GM12874 (cell line): ENCODE measurements at regions not wholly inside any gene's neighbourhood (a gene's known extent, or its start where the extent isn't known, plus 50 kb on each side); places are given as distances from the start of the nearest gene placed in this dataset.

Experiments
- TF ChIP-seq, protein P1 (sequence below): IDR thresholded peaks from 2 replicates; pipeline ENCODE4 v1.5.1; 2011; ENCODE audit warnings: low read depth, mild to moderate bottlenecking, control low read depth, low read length, moderate library complexity; ENCODE audit not compliant: insufficient read depth

DNA sequence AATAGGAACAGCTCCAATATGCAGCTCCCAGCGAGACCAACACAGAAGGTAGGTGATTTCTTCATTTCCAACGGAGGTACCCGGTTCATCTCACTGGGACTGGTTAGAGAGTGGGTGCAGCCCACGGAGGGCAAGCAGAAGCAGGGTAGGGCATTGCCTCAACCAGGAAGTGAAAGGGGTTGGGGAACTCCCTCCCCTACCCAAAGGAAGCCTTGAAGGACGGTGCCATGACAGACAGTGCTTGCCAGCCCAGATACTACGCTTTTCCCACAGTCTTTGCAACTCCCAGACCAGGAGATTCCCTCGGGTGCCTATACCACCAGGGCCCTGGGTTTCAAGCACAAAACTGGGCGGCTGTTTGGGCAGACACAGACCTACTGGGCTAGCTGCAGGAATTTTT, 576.9 kb upstream of the NECTIN3 start:
- TF ChIP-seq, protein P1, sequence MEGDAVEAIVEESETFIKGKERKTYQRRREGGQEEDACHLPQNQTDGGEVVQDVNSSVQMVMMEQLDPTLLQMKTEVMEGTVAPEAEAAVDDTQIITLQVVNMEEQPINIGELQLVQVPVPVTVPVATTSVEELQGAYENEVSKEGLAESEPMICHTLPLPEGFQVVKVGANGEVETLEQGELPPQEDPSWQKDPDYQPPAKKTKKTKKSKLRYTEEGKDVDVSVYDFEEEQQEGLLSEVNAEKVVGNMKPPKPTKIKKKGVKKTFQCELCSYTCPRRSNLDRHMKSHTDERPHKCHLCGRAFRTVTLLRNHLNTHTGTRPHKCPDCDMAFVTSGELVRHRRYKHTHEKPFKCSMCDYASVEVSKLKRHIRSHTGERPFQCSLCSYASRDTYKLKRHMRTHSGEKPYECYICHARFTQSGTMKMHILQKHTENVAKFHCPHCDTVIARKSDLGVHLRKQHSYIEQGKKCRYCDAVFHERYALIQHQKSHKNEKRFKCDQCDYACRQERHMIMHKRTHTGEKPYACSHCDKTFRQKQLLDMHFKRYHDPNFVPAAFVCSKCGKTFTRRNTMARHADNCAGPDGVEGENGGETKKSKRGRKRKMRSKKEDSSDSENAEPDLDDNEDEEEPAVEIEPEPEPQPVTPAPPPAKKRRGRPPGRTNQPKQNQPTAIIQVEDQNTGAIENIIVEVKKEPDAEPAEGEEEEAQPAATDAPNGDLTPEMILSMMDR = no peak

DNA sequence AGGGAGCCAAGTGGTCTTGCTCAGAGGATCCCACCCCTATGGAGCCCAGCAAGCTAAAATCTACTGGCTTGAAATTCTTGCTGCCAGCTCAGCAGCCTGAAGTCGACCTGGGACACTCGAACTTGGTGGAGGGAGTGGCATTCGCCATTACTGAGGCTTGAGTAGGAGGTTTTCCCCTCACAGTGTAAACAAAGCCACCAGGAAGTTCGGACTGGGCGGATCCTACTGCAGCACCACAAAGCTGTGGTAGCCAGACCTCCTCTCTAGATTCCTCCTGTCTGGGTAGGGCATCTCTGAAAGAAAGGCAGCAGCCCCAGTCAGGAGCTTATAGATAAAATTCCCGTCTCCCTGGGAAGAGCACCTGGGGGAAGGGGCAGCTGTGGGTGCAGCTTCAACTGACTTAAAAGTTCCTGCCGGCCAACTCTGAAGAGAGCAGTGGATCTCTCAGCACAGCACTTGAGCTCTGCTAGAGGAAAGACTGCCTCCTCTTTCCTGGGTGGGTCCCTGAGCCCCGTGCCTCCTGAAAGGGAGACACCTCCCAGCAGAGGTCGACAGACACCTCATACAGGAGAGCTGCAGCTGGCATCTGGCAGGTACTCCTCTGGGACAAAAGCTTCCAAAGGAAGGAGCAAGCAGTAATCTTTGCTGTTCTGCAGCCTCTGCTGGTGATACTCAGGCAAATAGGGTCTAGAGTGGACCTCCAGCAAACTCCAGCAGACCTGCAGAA, 576.3 kb upstream of the NECTIN3 start:
- TF ChIP-seq, protein P1 = no peak

DNA sequence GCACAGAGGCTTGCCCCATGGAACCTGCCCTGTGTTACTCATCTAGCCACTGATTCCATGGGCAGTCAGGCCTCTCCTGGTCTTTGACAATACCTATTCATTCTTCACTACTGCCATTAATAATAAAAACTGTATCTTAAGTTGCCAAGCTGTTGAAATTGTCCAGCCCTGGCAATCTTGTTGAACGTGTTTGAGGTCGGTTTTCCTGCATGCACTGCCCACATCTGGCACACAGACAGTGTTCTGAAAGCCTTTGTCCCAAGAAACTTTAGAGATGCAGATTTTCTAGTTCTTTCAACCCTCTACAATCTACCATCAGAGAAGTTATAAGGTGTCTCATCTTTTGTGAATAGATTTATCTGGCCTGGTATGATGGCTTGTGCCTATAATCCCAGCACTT, 567.2 kb upstream of the NECTIN3 start:
- TF ChIP-seq, protein P1 = no peak

DNA sequence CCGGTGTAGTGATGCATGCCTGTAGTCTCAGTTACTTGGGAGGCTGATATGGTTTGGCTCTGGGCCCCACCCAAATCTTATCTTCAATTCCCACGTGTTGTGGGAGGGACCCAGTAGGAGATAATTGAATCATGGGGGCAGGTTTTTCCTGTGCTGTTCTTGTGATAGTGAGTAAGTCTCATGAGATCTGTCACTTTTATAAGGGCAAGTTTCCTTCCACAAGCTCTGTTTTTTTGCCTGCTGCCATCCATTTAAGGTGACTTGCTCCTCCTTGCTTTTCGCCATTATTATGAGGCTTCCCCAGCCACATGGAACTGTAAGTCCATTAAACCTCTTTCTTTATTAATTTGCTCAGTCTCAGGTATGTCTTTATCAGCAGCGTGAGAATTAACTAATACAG, 566.7 kb upstream of the NECTIN3 start:
- TF ChIP-seq, protein P1 = no peak

DNA sequence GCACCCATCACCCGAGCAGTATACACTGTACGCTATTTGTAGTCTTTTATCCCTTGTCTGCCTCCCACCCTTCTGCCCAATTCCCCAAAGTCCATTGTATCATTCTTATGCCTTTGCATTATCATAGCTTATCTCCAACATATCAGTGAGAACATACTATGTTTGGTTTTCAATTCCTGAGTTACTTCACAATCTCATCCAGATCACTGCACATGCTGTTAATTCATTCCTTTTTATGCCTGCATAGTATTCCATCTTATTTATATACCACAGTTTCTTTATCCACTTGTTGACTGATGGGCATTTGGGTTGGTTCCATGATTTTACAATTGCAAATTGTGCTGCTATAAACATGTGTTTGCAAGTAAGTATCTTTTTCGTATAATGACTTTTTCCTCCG, 564.7 kb upstream of the NECTIN3 start:
- TF ChIP-seq, protein P1 = no peak

DNA sequence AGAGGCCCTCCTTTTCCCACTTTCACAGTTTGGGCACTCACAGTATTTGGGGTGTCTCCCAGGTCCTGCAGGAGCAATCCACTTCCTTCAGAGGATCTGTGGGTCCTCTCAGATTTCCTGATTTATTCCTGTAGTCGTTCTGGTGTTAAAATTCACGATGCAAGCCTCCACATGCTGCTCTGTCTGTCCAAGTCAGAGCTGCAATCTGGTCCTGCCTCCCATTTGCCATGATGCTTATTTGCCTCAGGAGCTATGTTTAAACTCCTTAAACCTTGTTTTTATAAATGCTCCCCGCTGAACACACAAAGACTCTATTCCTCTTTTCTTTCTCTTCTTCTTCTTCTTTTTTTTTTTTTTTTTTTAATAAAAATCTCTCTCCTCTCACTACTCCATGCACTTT, 558.7 kb upstream of the NECTIN3 start:
- TF ChIP-seq, protein P1 = no peak

DNA sequence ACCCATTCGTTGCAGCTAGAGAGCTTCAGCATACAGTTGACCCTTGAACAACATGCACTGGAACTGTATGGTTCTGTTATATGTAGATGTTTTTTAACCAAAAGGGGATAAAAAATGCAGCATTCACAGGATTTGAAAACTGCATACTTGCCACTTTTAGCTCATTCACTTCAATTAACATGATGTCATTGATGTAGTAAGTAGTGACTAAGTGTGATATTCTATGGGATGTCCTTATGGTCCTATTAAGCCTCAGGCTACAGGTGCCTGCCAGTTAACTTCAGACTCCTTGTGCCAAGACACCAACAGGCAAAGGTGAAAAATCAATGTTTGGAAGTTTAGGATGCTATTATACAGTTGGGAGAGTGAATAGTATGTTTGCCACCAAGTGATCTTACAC, 553.6 kb upstream of the NECTIN3 start:
- TF ChIP-seq, protein P1 = no peak

DNA sequence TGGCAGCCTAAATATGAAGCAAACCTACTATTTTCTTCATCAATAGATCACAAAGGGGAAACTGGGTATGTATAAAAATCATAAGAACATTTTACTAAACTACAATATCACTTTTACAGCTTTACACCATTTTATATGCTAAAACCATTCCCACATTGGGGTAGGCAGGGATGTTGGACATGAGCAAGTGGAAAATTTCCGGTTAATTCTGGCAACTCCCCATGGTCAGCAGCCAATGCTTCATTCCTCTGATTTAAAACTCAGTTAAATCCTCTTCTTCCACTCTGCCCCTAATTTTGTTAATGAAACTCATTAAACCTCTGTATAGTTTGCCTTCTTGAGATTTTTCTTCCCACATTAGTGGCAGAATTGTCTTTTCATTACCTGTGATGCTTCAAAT, 552.5 kb upstream of the NECTIN3 start:
- TF ChIP-seq, protein P1 = no peak
